ENCODE measurements at regions not wholly inside any gene's neighbourhood (a gene's known extent, or its start where the extent isn't known, plus 50 kb on each side); places are given as distances from the start of the nearest gene placed in this dataset.
A peak's percentile ranks its signal among the peaks of the same experiment; 100 is the strongest.

GRCh38 chr6:144722925-144723324, 437.8 kb downstream of the UTRN start:
- no peak for DNase-seq (ENCODE audit: low read depth in 2 of 2)

DNA sequence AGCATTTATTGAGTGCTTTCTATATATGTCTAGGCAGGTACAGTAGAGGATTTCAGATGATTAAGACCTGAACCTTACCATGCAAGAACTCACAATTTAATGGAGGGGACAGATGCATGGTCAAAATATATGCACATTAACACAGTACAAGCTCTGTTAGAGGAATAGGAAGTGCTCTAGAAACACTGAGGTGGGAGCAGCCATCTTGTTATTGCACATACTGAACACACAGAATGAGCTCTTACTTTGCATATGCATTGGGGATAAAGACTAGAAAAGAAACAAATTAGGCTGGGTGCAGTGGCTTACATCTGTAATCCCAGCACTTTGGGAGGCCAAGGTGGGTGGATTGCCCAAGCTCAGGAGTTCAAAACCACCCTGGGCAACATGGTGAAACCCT, 438.3 kb downstream of the UTRN start:
- DNase-seq (ENCODE audit: low read depth in 2 of 2): no peak

- DNase-seq (ENCODE audit: low read depth in 2 of 2): no peak
These were observed 439.7 kb downstream of the UTRN start for GRCh38 chr6:144724818-144725217.

DNA sequence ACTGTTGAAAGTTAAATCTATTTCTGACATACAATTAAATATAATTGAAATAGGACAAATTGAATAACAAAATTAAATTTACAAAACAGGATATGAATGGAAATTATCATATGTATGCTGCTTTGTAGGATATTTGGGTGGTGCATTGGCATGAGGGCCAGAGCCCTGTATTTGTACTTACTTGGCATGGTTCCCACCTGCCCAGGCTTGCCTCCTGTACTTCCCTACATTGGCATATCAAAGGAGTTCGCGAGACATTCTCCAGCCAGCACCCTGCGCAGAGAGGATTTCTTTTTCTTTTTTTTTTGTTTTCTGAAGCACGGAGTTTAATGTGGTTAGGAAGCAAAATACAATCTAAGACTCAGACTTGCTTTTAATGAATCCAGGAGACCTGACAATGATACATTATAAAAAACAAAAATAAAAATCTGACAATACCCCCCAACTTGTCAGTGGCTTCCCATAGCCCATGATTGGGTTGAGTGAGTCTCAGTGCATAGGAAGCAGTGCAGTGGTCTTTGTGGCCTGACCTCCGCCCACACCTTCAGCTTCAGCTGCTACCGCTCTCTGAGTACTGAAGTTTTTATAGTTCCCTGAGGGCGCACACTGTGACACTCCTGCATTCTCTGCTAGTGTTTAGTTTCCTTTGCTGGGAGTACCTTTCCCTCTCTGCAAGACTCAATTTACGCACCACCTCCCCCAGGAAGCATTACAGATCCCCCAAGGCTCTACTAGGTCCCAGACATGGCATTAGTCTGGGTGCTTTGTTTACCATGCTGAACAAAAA, 440.8 kb downstream of the UTRN start:
- DNase-seq (ENCODE audit: low read depth in 2 of 2): peak in 1 of 2 donors; percentile 2

DNA sequence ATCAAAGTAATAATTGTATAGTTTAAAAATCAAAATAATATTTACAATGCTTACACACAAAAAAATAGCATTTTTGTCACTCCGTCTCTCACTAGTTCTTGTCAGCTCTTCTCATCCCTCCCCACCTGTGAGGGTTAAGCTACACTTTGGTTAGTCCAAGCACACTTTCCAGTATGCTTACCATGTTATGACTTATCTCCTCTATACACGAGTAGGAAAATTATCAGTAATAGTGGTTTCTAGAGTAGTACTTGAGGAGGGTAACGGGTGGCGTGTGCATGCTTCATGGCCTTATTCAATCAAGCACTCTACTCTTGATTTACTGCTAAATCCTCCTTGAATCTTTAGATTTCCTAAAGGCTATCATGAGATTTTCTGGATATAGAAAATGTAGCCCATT, 443.7 kb downstream of the UTRN start:
- no peak for DNase-seq (ENCODE audit: low read depth in 2 of 2)

DNA sequence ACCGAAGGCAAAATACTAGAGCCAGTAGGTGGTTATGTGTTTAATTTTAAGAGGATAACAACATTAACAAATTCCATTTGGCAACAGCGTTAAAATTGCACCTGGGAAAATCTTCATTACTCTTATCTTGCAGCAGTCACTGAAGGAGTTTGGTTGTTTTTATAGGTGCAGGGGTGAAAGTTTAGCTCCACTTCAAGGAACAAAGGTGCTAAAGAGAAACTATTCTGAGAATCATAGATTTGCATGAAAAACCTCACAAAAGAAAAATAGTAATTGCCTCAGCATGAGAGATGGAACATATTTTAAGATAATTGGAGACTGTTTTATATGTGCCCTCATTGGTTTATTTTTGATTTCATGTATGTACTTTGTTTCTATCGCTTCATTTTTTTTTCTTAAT, 444.4 kb downstream of the UTRN start:
- no peak for DNase-seq (ENCODE audit: low read depth in 2 of 2)

DNA sequence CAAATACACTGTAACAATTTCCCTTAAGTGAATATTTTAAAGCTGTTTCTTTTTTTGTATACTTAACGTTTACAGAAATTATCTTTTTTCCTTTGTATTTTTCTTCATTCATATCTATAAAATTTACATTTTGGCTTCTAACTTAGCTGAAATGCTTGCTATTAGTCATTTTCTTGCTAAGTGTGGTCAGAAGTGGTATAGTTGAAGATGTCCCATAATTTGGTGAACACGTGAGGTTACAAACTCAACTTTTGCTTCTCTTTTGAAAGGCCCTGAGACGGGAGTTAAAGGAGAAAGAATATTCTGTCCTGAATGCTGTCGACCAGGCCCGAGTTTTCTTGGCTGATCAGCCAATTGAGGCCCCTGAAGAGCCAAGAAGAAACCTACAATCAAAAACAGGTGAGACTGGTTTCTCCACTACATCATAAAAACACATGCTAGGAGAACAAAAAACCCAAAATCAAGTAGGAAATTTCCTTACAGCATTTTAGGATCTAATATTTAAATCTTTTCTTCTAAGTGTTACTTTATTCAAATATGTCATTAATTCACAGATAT, 445.0 kb downstream of the UTRN start:
- no peak for DNase-seq (ENCODE audit: low read depth in 2 of 2)

DNA sequence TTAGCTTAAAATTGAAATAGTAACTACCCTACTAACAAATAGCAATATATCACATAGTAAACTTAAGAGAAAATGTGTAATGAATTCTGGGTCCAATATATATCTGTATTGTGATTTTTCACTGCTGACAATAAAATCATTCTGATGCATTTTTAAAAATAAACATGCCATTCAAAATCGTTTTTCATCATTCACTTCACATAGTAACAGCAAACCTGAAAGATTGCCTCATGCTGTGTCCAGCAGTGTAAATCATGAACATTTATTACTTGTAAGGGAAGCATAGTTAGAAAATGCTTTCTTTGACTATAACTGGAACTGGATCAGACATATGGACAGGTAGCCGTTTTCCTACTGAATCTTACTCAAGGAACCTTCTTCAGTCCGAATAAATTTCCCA, 446.1 kb downstream of the UTRN start:
- DNase-seq (ENCODE audit: low read depth in 2 of 2): no peak

- no peak for DNase-seq (ENCODE audit: low read depth in 2 of 2)
These were observed 451.6 kb downstream of the UTRN start for GRCh38 chr6:144736763-144737162.

- DNase-seq (ENCODE audit: low read depth in 2 of 2): no peak
These were observed 452.9 kb downstream of the UTRN start for GRCh38 chr6:144737998-144738397.

DNA sequence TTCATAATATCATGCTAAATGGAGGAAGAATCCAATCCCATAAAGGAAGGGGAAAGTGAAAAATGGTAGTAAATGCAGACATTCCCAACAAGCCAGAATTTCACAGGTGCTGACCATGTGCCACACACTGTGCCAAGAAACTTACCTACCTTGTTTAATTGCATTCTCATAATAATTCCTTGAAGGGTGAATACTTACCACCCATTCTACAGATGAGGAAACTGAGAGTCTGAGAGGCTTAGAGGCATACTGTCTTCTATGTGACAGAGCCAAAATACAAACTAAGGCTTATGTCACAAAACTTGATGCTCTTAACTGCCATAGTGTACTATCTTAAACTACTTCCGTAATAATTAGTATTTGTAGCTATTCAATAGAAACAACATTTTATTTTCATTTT, 454.7 kb downstream of the UTRN start:
- no peak for DNase-seq (ENCODE audit: low read depth in 2 of 2)

GRCh38 chr6:144741659-144742058, 456.5 kb downstream of the UTRN start:
- no peak for DNase-seq (ENCODE audit: low read depth in 2 of 2)

DNA sequence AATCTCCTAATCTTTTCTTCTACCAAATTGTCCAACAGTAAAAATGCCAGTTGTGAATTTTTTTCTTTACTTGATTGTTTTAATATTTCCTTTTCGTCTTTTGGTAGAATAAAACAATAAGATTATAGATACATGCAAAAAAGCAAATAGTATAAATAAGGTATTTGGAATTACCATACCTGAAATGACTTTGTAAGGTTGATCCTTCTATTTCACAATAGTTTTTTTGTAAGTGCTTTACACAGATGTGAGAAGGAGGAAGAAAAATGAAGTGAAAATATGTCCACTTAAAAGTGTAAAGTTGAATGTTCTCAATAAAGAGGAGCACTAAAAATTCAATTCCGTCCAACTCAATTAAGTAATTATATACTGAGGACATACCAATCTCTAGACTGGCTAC, 457.6 kb downstream of the UTRN start:
- no peak for DNase-seq (ENCODE audit: low read depth in 2 of 2)

DNA sequence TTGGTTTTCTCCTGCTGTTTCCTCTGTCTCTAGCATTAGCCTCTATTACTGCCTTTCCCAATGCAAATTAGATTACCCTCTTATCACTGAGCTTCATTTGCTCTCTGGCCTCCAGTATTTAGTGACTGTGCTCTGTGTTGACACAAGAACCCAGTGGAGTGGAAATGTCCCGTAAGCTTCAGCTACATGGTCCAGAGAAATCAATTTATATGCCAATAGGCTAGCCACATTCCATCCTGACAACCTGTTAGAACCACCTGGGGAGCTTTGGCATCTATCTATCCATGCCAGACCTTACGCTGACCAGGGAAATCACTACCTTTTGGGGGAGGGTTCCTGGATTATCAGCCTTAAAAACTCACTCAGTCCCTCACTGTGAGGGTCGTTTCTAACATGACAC, 459.6 kb downstream of the UTRN start:
- DNase-seq (ENCODE audit: low read depth in 2 of 2): no peak

GRCh38 chr6:144745439-144745838, 460.3 kb downstream of the UTRN start:
- no peak for DNase-seq (ENCODE audit: low read depth in 2 of 2)

DNA sequence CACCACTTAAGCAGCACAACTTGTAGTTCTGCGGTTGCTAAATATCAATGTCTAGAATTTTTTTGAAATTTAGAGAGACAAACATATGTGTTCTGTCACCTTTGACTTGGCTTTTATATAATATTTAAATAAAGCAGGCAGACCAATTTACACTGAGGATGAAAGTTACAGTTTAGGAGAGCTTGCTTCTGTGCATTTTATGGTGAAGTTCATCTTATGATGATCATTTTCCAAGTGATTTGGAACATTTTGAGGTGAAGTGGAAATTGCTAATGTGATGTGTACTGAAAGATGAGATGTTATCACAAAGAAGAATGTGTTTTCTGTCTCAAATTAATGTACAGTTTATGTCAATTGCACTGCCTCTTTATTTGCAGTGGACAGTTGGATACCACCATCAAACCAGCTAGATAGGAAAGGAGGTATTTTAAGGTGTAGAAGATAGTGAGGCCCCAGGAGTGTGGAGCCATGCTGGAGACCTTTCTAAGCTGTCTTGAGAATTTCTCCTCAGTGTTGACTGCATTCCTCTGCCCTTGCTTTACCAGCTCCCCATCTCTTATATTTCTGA, 461.9 kb downstream of the UTRN start:
- DNase-seq (ENCODE audit: low read depth in 2 of 2): no peak

DNA sequence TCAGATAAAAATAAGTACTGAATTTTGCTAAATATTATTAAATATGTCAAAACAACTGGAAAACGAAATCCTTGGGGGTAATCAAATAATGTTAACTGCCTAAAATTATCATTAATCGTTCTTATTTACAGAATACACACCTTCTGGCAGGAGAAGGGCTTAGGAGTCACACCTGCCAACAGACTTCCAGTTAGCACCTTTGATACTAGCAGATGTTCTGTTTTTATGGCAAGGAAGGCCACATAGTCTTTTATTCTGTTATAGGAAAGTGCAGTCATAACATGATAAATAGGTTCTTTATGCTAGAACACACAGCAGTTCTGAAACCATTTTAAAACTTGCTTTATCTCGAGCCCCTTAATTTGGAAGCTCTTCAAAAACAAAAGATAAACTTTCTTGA, 464.1 kb downstream of the UTRN start:
- DNase-seq (ENCODE audit: low read depth in 2 of 2): no peak

- no peak for DNase-seq (ENCODE audit: low read depth in 2 of 2)
These were observed 468.0 kb downstream of the UTRN start for GRCh38 chr6:144753023-144753705.

DNA sequence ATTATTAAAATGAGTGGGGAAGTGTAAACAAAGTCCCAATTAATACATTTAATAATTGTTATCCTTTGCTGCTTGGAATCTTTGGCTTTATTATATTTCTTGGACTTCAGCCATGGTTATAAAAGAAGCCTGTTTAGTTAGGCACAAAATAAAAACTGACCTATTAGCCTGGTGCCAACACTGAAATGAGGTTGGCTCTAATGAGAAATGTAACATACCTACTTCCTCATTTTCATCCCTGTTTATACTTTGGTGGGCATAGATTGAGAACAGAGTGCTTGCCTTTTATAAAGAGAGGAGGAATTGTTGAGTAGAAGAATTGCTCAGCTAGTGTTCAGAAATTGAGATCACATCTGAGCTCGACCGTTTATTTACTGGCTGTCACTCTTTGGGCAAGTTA, 471.3 kb downstream of the UTRN start:
- no peak for DNase-seq (ENCODE audit: low read depth in 2 of 2)

DNA sequence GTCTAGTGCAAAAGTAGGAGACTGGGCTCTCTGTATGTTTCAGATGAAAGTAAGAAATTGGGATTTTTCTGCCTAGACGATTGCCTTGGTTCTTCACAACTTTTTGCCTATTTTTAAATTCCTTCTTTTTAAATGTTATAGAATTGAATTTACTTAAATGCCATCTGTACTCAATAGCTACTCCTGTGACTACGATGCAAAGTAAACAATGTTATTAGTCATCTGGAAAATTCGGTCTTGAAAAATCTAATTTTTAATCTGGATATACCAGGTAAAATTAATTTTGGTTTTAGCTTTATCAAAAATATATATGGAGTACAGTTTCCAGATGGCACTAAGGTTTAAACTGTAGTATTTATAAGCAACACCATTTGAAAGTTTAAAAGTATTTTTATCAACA, 472.2 kb downstream of the UTRN start:
- DNase-seq (ENCODE audit: low read depth in 2 of 2): no peak

DNA sequence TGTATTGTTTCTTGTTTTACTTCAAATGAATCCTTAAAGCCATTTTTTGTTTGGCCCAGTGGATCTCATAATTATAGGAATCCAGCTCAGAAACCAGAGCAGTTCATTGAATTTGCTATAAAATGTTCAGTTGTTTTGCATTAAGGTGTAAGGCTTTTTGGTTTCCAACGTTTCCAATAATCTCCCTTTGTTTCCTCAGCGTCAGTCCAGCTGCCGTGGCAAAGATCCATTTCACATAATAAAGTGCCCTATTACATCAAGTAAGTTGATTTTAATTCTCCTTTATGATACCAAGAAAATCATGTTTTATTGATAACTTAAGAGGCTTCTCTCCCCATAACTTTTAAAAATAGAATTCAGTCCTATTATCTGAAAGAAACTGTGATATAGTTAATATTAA, 472.6 kb downstream of the UTRN start:
- DNase-seq (ENCODE audit: low read depth in 2 of 2): no peak

GRCh38 chr6:144758602-144759001, 473.5 kb downstream of the UTRN start:
- DNase-seq (ENCODE audit: low read depth in 2 of 2): no peak

- no peak for DNase-seq (ENCODE audit: low read depth in 2 of 2)
These were observed 477.3 kb downstream of the UTRN start for GRCh38 chr6:144762469-144762868.

Measured in stimulated activated CD8-positive, alpha-beta memory T cell treated with anti-CD3 and anti-CD28 coated beads, Interleukin-15, amount 100 ng/mL, for 4 hours (primary cell).